GM23248 (cell line): ENCODE measurements at regions not wholly inside any gene's neighbourhood (a gene's known extent, or its start where the extent isn't known, plus 50 kb on each side); places are given as distances from the start of the nearest gene placed in this dataset.

Source experiments
- EZH2 ChIP-seq: fragments of 200-600 bp; sonication (generic); IDR thresholded peaks from 2 replicates; pipeline ENCODE4 v1.6.1; 2018; ENCODE audit warnings: antibody characterized with exemption, mild to moderate bottlenecking; ENCODE audit not compliant: insufficient read depth, poor library complexity, severe bottlenecking
- EZH2phosphoT487 ChIP-seq: fragments of 200-600 bp; sonication (generic); IDR thresholded peaks from 2 replicates; pipeline ENCODE4 v1.6.1; 2018; ENCODE audit warnings: antibody characterized with exemption, moderate library complexity, mild to moderate bottlenecking, low read depth; ENCODE audit not compliant: insufficient read depth

GRCh38 chr5:104764197-104764596 lies 1201.6 kb upstream of the NUDT12 start:
- TF ChIP-seq EZH2 (no peak), EZH2phosphoT487 (no peak)
